ENCODE measurements at regions not wholly inside any gene's neighbourhood (a gene's known extent, or its start where the extent isn't known, plus 50 kb on each side); places are given as distances from the start of the nearest gene placed in this dataset.

DNA sequence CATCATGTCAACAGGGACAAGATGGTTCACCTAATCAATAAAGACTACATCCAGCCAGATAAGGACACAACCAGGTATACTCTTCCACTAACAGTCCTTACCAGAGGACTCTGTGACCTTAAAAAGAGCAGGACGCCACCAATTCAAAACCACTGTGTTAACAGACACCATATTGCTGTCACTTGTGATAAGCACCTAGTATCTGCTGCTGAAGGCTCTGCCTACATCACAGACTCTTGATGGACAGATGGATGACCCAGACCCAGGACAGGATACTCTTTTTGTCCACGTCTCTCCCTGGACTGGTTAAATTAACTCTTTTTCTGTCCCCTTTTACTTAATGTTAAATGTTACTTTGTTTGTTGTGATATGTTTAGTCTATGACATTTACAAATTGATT lies 586.2 kb upstream of the AGA start:
- no peak overlapping the region for H3K9ac ChIP-seq (ENCODE audit: insufficient read length)
- TF ChIP-seq EZH2 (IDR thresholded peaks at IDR 0.05) (no peak), POLR2AphosphoS5 (IDR thresholded peaks at IDR 0.05; ENCODE audit: borderline replicate concordance, low read depth, low read length) (no peak), FOXP2 (optimal IDR thresholded peaks at IDR 0.05; ENCODE audit: control extremely low read depth, extremely low read length, insufficient read depth) (no peak)
- no peaks in the 10 kb centered on the region for H3K9me3 ChIP-seq (ENCODE audit: low read depth, low read length)
- H3K36me3 ChIP-seq (ENCODE audit: insufficient read depth, low read length) = no peaks in the 10 kb centered on the region
- no peak overlapping the region for H3K27ac ChIP-seq
- no peak overlapping the region for H3K4me3 ChIP-seq
- DNase-seq (ENCODE audit: low read depth, low spot score) = no peak

DNA sequence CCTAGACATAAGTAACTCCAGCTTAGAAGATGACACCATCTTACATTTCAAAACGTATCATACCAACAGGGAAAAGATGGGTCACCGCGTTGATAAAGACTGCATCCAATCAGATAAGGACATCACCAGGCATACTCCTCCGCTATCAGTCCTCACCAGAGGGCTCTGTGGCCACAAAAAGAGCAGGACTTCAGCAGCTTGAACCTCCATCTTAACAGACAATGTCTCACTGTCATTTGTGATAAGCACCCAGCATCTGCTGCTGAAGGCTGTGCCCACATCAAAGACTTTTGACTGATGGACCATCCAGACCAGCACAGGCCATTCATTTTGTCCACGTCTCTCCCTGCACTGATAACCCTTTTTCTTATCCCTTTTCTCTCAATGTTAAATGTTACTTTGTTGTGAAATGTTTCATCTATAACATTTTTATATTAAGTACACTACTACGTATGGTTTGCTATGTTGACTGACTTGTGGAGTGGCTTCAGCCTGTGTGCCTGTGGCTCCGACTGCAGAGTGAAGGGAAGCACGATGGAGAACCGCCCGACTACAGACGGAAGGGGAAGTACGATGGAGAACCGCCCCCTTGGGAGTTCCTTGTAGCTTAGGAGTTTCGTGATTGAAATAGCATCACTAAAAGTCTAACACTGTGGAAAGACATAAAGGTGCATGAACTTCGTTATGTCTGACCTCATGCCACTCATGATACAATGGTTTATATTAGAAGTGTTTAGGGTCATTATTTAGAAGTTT lies 595.4 kb upstream of the AGA start:
- DNase-seq (ENCODE audit: low read depth, low spot score) = no peak
- H3K36me3 ChIP-seq (ENCODE audit: insufficient read depth, low read length) = no peaks in the 10 kb centered on the region
- H3K9me3 ChIP-seq (ENCODE audit: low read depth, low read length) = no peaks in the 10 kb centered on the region
- TF ChIP-seq FOXP2 (optimal IDR thresholded peaks at IDR 0.05; ENCODE audit: control extremely low read depth, extremely low read length, insufficient read depth) (no peak), POLR2AphosphoS5 (IDR thresholded peaks at IDR 0.05; ENCODE audit: borderline replicate concordance, low read depth, low read length) (no peak), EZH2 (IDR thresholded peaks at IDR 0.05) (no peak)
- no peak overlapping the region for H3K27ac ChIP-seq
- no peak overlapping the region for H3K9ac ChIP-seq (ENCODE audit: insufficient read length)
- H3K4me3 ChIP-seq = no peak overlapping the region

DNA sequence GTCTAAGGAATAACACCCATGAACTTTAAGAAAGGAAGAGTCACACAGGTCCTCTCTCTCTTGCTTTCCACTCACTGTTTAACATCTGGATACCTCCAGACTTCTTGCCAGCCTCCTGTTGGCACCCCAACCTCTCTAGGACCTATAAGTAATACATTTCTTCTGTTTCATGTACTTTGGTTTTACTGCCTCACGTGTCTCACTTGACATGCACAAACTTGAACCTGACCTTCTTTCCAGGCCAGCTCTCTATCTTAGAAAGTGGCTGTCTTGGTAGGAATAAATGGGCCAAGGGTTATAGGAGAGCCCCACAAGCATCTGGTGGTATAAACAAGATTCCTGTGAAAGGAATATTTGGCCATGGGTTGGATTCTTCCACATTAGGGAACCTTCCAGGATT lies 614.8 kb upstream of the AGA start:
- no peak overlapping the region for H3K27ac ChIP-seq
- no peaks in the 10 kb centered on the region for H3K36me3 ChIP-seq (ENCODE audit: insufficient read depth, low read length)
- H3K4me3 ChIP-seq = no peak overlapping the region
- no peaks in the 10 kb centered on the region for H3K9me3 ChIP-seq (ENCODE audit: low read depth, low read length)
- no peak for TF ChIP-seq EZH2 (IDR thresholded peaks at IDR 0.05)
- no peak for TF ChIP-seq POLR2AphosphoS5 (IDR thresholded peaks at IDR 0.05; ENCODE audit: borderline replicate concordance, low read depth, low read length)
- no peak for TF ChIP-seq FOXP2 (optimal IDR thresholded peaks at IDR 0.05; ENCODE audit: control extremely low read depth, extremely low read length, insufficient read depth)
- no peak overlapping the region for H3K9ac ChIP-seq (ENCODE audit: insufficient read length)
- no peak for DNase-seq (ENCODE audit: low read depth, low spot score)

DNA sequence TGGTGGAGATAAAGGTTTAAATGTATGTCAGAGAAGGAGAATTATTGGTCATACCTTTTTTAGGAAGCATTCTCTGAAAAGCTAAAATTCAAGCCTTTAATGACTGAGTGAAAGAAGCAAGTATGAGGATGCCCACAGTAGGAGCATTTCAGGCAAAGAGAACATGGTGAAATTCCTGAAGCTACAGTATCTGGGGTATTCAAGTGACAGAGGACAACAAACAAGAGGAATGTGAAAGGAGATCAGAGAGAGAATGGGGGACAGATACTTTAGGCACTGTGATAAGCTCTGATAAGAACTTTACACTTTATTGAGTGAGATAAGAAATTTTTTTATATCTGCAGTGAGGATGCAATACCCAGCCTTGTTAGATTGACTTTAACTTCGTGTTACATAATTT lies 621.3 kb upstream of the AGA start:
- Histone ChIP-seq H3K4me3 (no peak overlapping the region), H3K9me3 (ENCODE audit: low read depth, low read length) (no peaks in the 10 kb centered on the region), H3K36me3 (ENCODE audit: insufficient read depth, low read length) (no peaks in the 10 kb centered on the region), H3K9ac (ENCODE audit: insufficient read length) (no peak overlapping the region), H3K27ac (no peak overlapping the region)
- no peak for DNase-seq (ENCODE audit: low read depth, low spot score)
- TF ChIP-seq POLR2AphosphoS5 (IDR thresholded peaks at IDR 0.05; ENCODE audit: borderline replicate concordance, low read depth, low read length) = no peak
- no peak for TF ChIP-seq EZH2 (IDR thresholded peaks at IDR 0.05)
- TF ChIP-seq FOXP2 (optimal IDR thresholded peaks at IDR 0.05; ENCODE audit: control extremely low read depth, extremely low read length, insufficient read depth) = no peak

DNA sequence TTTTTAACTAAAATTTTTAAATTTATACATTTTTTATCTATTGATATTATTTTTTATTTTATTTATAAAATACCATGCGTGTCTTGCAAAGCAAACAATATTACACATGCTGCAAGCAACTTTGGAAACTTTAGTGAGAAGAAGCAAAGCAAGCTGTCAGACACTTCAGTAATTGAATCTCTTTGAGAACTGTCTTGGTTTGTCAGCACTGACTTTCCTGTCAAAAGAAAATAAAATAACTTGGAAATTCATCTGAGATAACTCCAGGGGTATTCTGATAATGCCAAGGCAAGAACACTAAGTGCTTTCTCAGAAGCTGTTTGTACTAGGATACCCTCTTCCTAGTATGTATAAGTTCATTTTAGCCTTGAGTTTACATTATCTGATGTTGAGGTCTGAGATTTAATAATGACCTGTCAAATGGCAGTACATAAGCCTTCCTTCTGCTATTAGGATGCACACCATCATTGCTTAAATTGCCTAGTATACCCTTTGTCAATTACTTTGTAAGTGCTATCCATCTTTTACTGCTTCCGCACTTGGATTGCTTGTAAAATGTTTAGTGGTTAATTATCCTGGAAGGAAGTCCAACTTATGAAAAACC lies 624.2 kb upstream of the AGA start:
- H3K27ac ChIP-seq = no peak overlapping the region
- TF ChIP-seq POLR2AphosphoS5 (IDR thresholded peaks at IDR 0.05; ENCODE audit: borderline replicate concordance, low read depth, low read length) = no peak
- TF ChIP-seq FOXP2 (optimal IDR thresholded peaks at IDR 0.05; ENCODE audit: control extremely low read depth, extremely low read length, insufficient read depth) = no peak
- no peaks in the 10 kb centered on the region for H3K9me3 ChIP-seq (ENCODE audit: low read depth, low read length)
- no peak for DNase-seq (ENCODE audit: low read depth, low spot score)
- H3K9ac ChIP-seq (ENCODE audit: insufficient read length) = no peak overlapping the region
- no peak overlapping the region for H3K4me3 ChIP-seq
- no peaks in the 10 kb centered on the region for H3K36me3 ChIP-seq (ENCODE audit: insufficient read depth, low read length)

DNA sequence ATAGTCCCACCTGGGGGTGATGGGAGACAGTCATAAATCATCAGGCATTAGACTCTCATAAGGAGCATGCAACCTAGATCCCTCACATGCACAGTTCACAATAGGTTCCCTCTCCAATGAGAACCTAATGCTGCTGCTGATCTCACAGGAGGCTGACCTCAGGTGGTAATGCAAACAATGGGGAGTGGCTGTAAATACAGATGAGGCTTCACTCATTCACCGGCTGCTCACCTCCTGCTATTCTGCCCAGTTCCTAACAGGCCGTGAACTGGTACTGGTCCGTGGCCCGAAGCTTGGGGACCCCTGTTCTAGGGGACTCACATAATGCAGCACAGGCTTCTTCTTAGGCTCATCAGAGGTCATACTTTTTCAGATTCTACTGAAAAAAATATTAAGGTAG lies 625.9 kb upstream of the AGA start:
- Histone ChIP-seq H3K4me3 (no peak overlapping the region), H3K9me3 (ENCODE audit: low read depth, low read length) (no peaks in the 10 kb centered on the region), H3K9ac (ENCODE audit: insufficient read length) (no peak overlapping the region), H3K36me3 (ENCODE audit: insufficient read depth, low read length) (no peaks in the 10 kb centered on the region), H3K27ac (no peak overlapping the region)
- DNase-seq (ENCODE audit: low read depth, low spot score) = no peak
- TF ChIP-seq POLR2AphosphoS5 (IDR thresholded peaks at IDR 0.05; ENCODE audit: borderline replicate concordance, low read depth, low read length) = no peak
- TF ChIP-seq EZH2 (IDR thresholded peaks at IDR 0.05) = no peak
- TF ChIP-seq FOXP2 (optimal IDR thresholded peaks at IDR 0.05; ENCODE audit: control extremely low read depth, extremely low read length, insufficient read depth) = no peak

DNA sequence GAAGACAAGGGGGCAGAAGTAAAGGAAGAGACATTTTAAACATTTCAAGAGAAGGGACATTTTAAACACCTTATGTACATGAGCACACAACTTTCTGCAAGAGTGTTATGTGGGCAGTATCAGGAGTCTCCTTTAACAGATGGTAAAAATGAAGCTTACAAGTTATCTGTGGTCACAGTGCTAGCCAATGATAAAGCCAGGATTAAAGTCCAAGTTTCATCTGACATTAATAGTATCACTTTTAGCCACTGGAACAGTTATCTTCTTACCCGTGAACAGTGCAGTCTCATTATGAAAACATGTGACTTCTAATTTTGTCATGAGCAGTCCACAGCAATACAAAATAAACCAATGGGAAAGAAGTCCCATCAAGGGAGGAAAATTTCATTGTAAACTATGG lies 627.9 kb upstream of the AGA start:
- DNase-seq (ENCODE audit: low read depth, low spot score) = no peak
- H3K9me3 ChIP-seq (ENCODE audit: low read depth, low read length) = no peaks in the 10 kb centered on the region
- no peak overlapping the region for H3K4me3 ChIP-seq
- no peak overlapping the region for H3K27ac ChIP-seq
- TF ChIP-seq FOXP2 (optimal IDR thresholded peaks at IDR 0.05; ENCODE audit: control extremely low read depth, extremely low read length, insufficient read depth) (no peak), EZH2 (IDR thresholded peaks at IDR 0.05) (no peak), POLR2AphosphoS5 (IDR thresholded peaks at IDR 0.05; ENCODE audit: borderline replicate concordance, low read depth, low read length) (no peak)
- H3K36me3 ChIP-seq (ENCODE audit: insufficient read depth, low read length) = no peaks in the 10 kb centered on the region
- no peak overlapping the region for H3K9ac ChIP-seq (ENCODE audit: insufficient read length)

DNA sequence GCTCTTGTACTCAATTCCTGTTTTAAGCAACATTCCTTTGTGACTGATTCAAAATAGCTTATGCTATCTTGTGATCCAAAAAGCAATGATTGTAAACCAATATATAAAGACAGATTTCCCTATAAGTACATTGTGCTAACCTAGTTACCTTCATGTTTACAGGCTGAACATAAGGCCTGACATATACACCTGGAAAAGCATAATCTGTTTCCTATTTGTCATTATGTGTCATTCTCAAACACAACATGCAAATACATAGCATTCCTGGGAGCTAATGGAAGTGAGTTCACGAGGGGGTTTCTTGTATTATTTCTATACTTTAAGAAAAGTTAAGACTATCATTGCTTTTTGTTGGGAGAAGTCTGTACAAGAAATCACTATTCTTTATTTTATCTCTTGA lies 638.1 kb upstream of the AGA start:
- no peak for TF ChIP-seq EZH2 (IDR thresholded peaks at IDR 0.05)
- no peak for TF ChIP-seq FOXP2 (optimal IDR thresholded peaks at IDR 0.05; ENCODE audit: control extremely low read depth, extremely low read length, insufficient read depth)
- TF ChIP-seq POLR2AphosphoS5 (IDR thresholded peaks at IDR 0.05; ENCODE audit: borderline replicate concordance, low read depth, low read length) = no peak
- H3K9ac ChIP-seq (ENCODE audit: insufficient read length) = no peak overlapping the region
- peak overlapping the region; percentile 70 for H3K27ac ChIP-seq
- no peak for DNase-seq (ENCODE audit: low read depth, low spot score)
- no peak overlapping the region for H3K4me3 ChIP-seq
- H3K9me3 ChIP-seq (ENCODE audit: low read depth, low read length) = no peaks in the 10 kb centered on the region
- no peaks in the 10 kb centered on the region for H3K36me3 ChIP-seq (ENCODE audit: insufficient read depth, low read length)
